ENCODE measurements at regions not wholly inside any gene's neighbourhood (a gene's known extent, or its start where the extent isn't known, plus 50 kb on each side); places are given as distances from the start of the nearest gene placed in this dataset.

- no peak overlapping the region for H3K27ac Mint-ChIP-seq
These were observed 150.6 kb downstream of the CHIC2 start for GRCh38 chr4:53913771-53914170.

GRCh38 chr4:53912766-53913497 is 151.5 kb downstream of the CHIC2 start:
- Mint-ChIP-seq H3K27ac (no peak overlapping the region), H3K36me3 (no peaks in the 10 kb centered on the region), H3K9me3 (no peaks in the 10 kb centered on the region), H3K4me1 (peaks cover 7% of the 10 kb centered on the region), H3K4me3 (no peak overlapping the region), H3K27me3 (peaks cover 32% of the 10 kb centered on the region)
- DNase-seq, result no peak
- CTCF ChIA-PET, result interaction anchor here (0.6 to 1.2 kb wide), 2 partner anchors 27 to 321 kb away, joined by 3 read pairs; no protein-coding TSS in a partner anchor

More at GRCh38 chr4:53913771-53914170, 150.6 kb downstream of the CHIC2 start:
- peaks cover 27% of the 10 kb centered on the region for H3K27me3 Mint-ChIP-seq
- H3K36me3 Mint-ChIP-seq, result no peaks in the 10 kb centered on the region
- H3K4me1 Mint-ChIP-seq, result peaks cover 2% of the 10 kb centered on the region
- H3K4me3 Mint-ChIP-seq, result no peak overlapping the region
- CTCF ChIA-PET, result interaction anchor here (1.2 to 1.9 kb wide), 2 partner anchors 28 to 319 kb away, joined by 3 to 5 read pairs; no protein-coding TSS in a partner anchor
- DNase-seq, result no peak
- no peaks in the 10 kb centered on the region for H3K9me3 Mint-ChIP-seq

DNA sequence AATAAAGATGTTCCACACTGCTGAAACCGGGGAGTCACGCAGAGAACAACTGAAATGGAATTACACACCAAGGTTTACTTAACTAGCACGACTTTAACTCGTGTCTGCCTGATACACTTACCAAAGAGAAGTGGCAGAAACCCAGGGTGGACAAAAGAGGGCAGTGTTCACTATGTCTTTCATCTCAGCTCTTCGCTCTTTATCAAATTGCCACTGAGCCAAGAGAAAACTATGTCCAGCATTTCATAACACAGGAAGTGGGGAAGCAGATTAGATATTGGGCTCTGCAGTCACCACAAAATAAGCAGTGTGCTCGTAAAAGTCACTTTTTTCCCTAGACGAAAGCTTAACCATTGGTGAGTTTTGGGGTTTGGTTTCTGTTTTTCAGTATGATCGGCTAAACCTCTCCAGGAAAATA is 155.7 kb downstream of the CHIC2 start:
- Mint-ChIP-seq H3K4me1 (peaks cover 11% of the 10 kb centered on the region), H3K36me3 (no peaks in the 10 kb centered on the region), H3K9me3 (no peaks in the 10 kb centered on the region), H3K27me3 (peaks cover 39% of the 10 kb centered on the region), H3K4me3 (no peak overlapping the region), H3K27ac (no peak overlapping the region)
- peak; percentile 22 for DNase-seq
- CTCF ChIA-PET, result interaction anchor here (0.6 to 8.7 kb wide), 15 partner anchors 9 to 773 kb away, joined by 3 to 63 read pairs (median 4); partner anchors contain the start of gene PDGFRA

- no peak overlapping the region for H3K4me3 Mint-ChIP-seq
- no peak for DNase-seq
- CTCF ChIA-PET, result interaction anchor here (0.6 to 8.7 kb wide), 9 partner anchors 22 to 774 kb away, joined by 3 to 63 read pairs (median 7); partner anchors contain the start of gene PDGFRA
- no peaks in the 10 kb centered on the region for H3K36me3 Mint-ChIP-seq
- H3K9me3 Mint-ChIP-seq, result no peaks in the 10 kb centered on the region
- no peak overlapping the region for H3K27ac Mint-ChIP-seq
- peaks cover 11% of the 10 kb centered on the region for H3K4me1 Mint-ChIP-seq
- peaks cover 39% of the 10 kb centered on the region for H3K27me3 Mint-ChIP-seq
These were observed 156.6 kb downstream of the CHIC2 start for GRCh38 chr4:53907772-53908171.

- no peak for DNase-seq
- CTCF ChIA-PET, result interaction anchor here (0.7 to 8.7 kb wide), 3 partner anchors 23 to 326 kb away, joined by 3 to 63 read pairs (median 7); no protein-coding TSS in a partner anchor
- Mint-ChIP-seq H3K36me3 (no peaks in the 10 kb centered on the region), H3K4me3 (peak overlapping the region; percentile 66), H3K4me1 (peaks cover 11% of the 10 kb centered on the region), H3K9me3 (no peaks in the 10 kb centered on the region), H3K27ac (no peak overlapping the region), H3K27me3 (peaks cover 44% of the 10 kb centered on the region)
These were observed 157.7 kb downstream of the CHIC2 start for GRCh38 chr4:53906606-53907190.

DNA sequence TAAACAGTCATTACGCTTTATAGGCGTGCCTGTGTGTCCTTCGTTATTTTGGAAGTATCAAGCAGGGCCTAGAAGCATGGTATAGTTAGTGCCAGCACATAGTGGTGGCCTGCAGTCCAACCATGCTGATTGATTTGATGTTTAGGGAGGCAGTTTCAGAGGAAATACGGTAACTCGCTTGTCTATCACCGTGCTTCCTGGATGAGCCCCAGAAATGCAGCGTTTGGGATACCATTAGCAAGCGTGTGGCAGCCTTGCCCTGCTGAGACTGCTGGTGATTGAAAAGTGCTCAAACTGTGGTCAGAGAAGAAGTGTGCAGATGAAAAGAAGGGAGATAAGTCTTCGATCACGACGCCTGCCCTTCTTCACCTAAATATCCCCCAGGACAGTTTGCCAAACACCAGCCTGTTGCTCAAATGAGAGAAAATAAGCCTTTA is 158.4 kb downstream of the CHIC2 start:
- Mint-ChIP-seq H3K9me3 (no peaks in the 10 kb centered on the region), H3K36me3 (no peaks in the 10 kb centered on the region), H3K4me1 (peaks cover 11% of the 10 kb centered on the region), H3K27me3 (peaks cover 48% of the 10 kb centered on the region), H3K27ac (no peak overlapping the region), H3K4me3 (peak overlapping the region; percentile 66)
- CTCF ChIA-PET, result interaction anchor here (0.7 to 8.7 kb wide), 3 partner anchors 186 to 327 kb away, joined by 3 to 63 read pairs (median 3); no protein-coding TSS in a partner anchor
- DNase-seq, result peak; percentile 28

GRCh38 chr4:53905276-53905940 is 159.0 kb downstream of the CHIC2 start:
- Mint-ChIP-seq H3K9me3 (no peaks in the 10 kb centered on the region), H3K4me3 (no peak overlapping the region), H3K27ac (no peak overlapping the region), H3K4me1 (peaks cover 11% of the 10 kb centered on the region), H3K36me3 (no peaks in the 10 kb centered on the region), H3K27me3 (peaks cover 48% of the 10 kb centered on the region)
- CTCF ChIA-PET, result interaction anchor here (0.8 to 8.7 kb wide), 2 partner anchors 320 to 327 kb away, joined by 3 to 63 read pairs; no protein-coding TSS in a partner anchor
- DNase-seq, result no peak

DNA sequence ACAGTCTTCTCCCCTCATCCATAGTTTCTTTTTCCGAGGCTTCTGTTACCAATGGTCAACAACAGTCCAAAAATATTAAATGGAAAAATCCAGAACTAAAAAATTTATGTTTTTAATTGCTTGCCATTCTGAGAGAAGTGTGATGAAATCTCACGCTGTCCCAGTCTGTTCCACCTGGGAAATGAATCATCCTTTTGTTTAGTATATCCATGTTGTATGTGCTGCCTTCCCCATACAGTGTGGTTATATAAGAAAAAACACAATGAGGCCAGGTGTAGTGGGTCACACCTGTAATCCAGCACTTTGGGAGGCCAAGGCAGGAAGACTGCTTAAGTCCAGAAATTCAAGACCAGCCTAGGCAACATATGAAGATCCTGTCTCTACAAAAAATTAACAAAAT is 161.6 kb downstream of the CHIC2 start:
- Mint-ChIP-seq H3K9me3 (no peaks in the 10 kb centered on the region), H3K4me1 (peaks cover 4% of the 10 kb centered on the region), H3K27ac (no peak overlapping the region), H3K4me3 (no peak overlapping the region), H3K36me3 (no peaks in the 10 kb centered on the region), H3K27me3 (peaks cover 31% of the 10 kb centered on the region)
- CTCF ChIA-PET, result no interaction called here
- no peak for DNase-seq

- H3K4me1 Mint-ChIP-seq, result no peaks in the 10 kb centered on the region
- no peak for DNase-seq
- peaks cover 17% of the 10 kb centered on the region for H3K27me3 Mint-ChIP-seq
- no peaks in the 10 kb centered on the region for H3K36me3 Mint-ChIP-seq
- H3K27ac Mint-ChIP-seq, result no peak overlapping the region
- CTCF ChIA-PET, result interaction anchor here (0.7 kb wide), 1 partner anchor 453 kb away, joined by 3 read pairs; no protein-coding TSS in a partner anchor
- no peak overlapping the region for H3K4me3 Mint-ChIP-seq
- H3K9me3 Mint-ChIP-seq, result no peaks in the 10 kb centered on the region
These were observed 164.1 kb downstream of the CHIC2 start for GRCh38 chr4:53900271-53900649.

GRCh38 chr4:53899586-53900270 is 164.7 kb downstream of the CHIC2 start:
- DNase-seq, result no peak
- no peaks in the 10 kb centered on the region for H3K4me1 Mint-ChIP-seq
- peaks cover 17% of the 10 kb centered on the region for H3K27me3 Mint-ChIP-seq

DNA sequence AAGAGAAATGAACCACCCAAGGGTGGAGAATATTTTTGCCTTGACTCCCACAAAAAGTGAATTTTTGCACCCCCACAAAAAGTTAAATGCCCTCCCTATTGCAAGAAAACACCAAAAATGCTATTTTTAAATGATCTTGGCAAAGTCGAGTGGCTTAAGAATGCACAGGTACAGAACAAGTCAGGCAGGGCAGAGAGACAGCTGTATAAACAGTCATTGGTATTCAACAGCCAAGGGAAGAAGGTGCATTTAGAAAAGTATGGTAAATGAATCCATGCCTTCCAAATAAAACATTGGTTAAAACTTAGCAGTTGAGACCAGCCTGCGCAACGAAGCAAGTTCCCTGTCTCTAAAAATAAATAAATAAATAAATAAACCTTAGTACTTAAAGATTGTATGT is 169.3 kb downstream of the CHIC2 start:
- no peaks in the 10 kb centered on the region for H3K9me3 Mint-ChIP-seq
- no peak for DNase-seq
- no peak overlapping the region for H3K4me3 Mint-ChIP-seq
- peaks cover 4% of the 10 kb centered on the region for H3K27me3 Mint-ChIP-seq
- H3K4me1 Mint-ChIP-seq, result no peaks in the 10 kb centered on the region
- H3K27ac Mint-ChIP-seq, result no peak overlapping the region
- no peaks in the 10 kb centered on the region for H3K36me3 Mint-ChIP-seq
- CTCF ChIA-PET, result no interaction called here

More at GRCh38 chr4:53899586-53900270, 164.7 kb downstream of the CHIC2 start:
- H3K27ac Mint-ChIP-seq, result no peak overlapping the region
- no peaks in the 10 kb centered on the region for H3K36me3 Mint-ChIP-seq
- no peak overlapping the region for H3K4me3 Mint-ChIP-seq
- no peaks in the 10 kb centered on the region for H3K9me3 Mint-ChIP-seq
- CTCF ChIA-PET, result no interaction called here

DNA sequence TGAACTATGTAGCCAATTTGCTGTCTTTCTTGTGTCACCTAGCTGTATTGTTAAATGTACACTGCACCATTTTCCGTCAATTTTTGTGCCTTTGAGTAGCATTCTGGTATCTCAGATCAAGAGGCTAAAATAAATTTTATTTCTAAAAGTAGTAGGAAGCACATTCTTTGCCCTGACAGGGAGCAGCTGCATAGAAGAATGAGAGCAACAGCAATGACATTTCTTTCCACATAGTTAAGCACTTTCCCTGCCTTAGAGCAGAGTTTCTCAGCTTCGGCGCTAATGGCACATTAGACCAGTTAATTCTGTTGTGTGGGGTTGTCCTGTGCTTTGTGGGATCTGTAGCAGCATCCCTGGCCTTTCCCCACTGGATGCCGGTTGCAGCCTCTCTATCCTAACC is 173.9 kb downstream of the CHIC2 start:
- no peaks in the 10 kb centered on the region for H3K9me3 Mint-ChIP-seq
- no peak overlapping the region for H3K4me3 Mint-ChIP-seq
- H3K27ac Mint-ChIP-seq, result no peak overlapping the region
- no peaks in the 10 kb centered on the region for H3K4me1 Mint-ChIP-seq
- peaks cover 2% of the 10 kb centered on the region for H3K27me3 Mint-ChIP-seq
- no peaks in the 10 kb centered on the region for H3K36me3 Mint-ChIP-seq
- CTCF ChIA-PET, result no interaction called here
- no peak for DNase-seq

- no peak for DNase-seq
- H3K4me1 Mint-ChIP-seq, result no peaks in the 10 kb centered on the region
- H3K27ac Mint-ChIP-seq, result no peak overlapping the region
- H3K27me3 Mint-ChIP-seq, result peaks cover 4% of the 10 kb centered on the region
- CTCF ChIA-PET, result no interaction called here
- no peaks in the 10 kb centered on the region for H3K9me3 Mint-ChIP-seq
- no peak overlapping the region for H3K4me3 Mint-ChIP-seq
- H3K36me3 Mint-ChIP-seq, result no peaks in the 10 kb centered on the region
These were observed 174.9 kb downstream of the CHIC2 start for GRCh38 chr4:53889326-53890055.

All from activated naive CD4-positive, alpha-beta T cell treated with anti-CD3 and anti-CD28 coated beads, Interleukin-2, amount 10 ng/mL, durations not matched to agents 7 days and 5 days (primary cell).